Fibroblast of the conjunctiva (primary cell): ENCODE measurements at regions not wholly inside any gene's neighbourhood (a gene's known extent, or its start where the extent isn't known, plus 50 kb on each side); places are given as distances from the start of the nearest gene placed in this dataset.

Source experiments
- DNase-seq: peaks from one replicate; pipeline ENCODE4 v3.0.0-alpha.2; 2010; ENCODE audit warnings: low read depth

DNA sequence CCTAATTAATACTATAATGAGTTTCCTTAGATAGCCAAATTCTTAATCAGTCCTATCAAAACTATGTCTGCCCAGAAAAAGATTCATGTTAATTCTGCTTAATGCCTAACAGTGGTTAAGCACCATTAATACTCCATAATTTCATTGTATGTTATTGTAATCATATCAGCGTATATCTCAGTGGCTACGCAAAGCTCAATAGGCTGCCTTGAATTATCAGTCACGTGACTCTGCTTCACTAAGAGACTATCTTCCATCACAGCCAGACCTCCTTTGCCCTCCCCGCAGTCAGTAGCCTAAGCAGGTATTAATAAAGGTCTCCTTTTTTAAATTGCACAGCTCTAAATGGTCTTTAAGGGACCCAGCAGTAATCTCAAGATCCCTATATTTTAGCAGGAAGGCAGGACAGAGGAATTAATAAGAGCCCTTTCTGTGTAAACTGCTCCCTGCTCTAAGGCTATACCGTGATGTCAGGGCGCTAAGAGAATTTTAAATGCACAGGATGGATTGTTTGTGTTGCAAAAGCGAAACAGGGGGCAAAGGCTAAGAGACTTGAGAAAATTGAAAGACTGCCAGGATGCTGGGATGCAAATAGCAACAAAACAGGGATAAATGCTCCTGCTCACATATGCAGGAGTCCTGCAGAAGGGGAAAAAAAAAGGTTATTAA is 215.6 kb upstream of the POU3F3 start:
- no peak for DNase-seq

DNA sequence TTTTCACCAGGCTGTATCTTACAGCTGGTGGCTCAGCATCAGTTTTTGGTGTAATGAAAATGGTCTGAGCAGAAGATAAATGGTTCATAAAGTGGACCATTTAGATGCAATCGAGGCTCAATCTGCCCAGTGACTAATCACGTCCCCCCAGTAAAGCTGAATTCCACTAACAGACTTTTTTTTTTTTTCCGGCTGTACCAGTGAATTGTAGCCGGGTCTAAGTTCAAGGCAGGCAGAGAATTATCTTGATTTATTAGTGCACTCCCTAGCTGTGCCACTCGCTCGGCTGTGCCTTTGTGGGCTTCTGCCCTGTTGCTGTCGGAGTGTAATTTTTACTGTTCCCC is 215.1 kb upstream of the POU3F3 start:
- DNase-seq = no peak

DNA sequence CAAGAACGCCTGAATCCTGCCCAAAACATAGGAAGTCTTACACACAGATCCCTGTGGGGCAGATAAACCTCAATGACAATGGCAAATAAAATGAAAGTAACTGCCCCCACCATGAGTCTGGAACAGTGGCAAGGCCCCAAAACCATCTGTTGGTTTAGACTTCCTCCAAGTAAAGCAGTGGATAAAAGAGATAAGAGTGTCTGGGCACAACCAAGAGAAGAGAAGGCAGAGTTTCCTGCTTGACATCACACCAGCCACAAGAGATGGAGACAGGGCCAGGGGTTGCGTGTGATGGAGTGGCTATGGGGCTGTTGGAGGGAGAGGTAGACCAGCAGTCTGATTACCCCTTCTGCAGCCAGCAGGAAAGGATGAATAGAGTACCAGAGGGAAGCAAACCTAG is 212.1 kb upstream of the POU3F3 start:
- no peak for DNase-seq

DNA sequence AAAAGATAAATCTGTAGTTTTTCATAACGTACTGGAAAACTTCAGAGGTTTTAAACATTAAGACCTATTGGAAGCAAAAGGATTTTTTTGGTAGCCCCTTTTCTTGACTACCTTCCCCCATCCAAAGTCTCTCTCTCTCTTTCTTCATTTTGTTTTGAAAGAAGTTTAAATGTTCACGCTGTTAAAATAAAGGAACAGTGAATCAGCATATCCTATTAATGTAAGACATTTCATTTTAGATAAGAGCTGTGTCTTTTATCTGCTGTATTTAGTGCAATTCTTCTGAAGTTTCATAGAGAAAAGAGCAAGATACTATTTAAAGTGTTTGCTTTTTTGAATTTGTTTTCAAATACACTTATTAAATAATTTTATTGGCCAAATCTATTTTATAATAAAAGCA is 205.5 kb upstream of the POU3F3 start:
- no peak for DNase-seq

DNA sequence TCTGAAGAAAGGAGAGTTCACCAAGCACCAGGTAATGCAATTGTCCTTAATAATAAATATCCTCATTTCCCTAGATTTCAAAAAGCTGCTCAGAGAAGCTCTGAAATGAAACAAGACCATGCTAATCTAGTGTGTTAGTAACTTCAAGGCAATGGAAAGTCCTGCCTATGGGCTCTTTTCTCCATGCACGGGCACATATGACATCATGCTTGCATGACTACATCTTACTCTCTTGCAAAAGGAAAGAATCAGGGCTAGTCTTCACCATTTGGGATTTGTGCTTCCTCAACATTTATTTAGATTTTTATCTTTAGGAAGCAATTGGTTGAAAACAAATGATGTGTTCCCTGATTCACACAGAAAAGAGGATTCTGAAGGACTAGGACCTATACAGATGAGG is 204.0 kb upstream of the POU3F3 start:
- DNase-seq = no peak

DNA sequence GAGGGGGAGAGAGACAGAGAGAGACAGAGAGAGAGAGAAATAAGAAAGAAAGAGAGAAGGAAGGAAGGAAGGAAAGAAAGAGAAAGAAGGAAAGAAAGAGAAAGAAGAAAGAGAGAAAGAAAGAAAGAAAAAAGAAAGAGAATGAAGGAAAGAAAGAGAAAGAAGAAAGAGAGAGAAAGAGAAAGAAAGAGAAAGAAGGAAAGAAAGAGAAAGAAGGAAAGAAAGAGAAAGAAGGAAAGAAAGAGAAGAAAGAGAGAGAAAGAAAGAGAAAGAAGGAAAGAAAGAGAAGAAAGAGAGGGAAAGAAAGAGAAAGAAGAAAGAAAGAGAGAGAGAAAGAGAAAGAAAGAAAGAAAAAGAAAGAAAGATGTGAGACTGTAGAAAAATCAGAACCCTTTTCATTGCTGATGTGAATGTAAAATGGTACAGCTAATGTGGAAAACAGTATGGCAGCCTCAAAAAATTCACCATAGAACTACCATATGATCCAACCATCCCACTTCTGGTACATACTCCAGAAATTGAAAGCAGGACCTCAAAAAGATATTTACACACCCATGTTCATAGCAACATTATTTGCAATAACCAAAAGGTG is 203.4 kb upstream of the POU3F3 start:
- no peak for DNase-seq

DNA sequence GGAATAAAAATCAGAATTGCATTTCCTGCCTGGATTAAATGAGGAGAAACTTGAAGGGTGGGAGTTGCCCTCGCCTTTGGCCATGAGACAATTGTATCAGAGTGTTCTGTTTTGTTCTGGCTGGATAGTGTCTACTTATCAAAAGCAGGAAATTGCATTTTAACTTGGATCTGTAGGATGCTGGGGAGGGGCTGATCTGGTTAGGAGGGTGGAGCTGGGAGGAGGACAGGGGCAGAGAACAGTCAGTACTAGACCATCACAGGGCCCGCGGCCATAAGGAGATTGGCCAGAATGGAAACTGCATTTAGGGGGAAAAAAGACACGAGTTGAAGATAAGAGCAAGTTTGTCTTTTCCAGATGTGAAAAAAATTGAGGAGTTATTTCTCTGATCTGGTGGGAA is 199.1 kb upstream of the POU3F3 start:
- no peak for DNase-seq

DNA sequence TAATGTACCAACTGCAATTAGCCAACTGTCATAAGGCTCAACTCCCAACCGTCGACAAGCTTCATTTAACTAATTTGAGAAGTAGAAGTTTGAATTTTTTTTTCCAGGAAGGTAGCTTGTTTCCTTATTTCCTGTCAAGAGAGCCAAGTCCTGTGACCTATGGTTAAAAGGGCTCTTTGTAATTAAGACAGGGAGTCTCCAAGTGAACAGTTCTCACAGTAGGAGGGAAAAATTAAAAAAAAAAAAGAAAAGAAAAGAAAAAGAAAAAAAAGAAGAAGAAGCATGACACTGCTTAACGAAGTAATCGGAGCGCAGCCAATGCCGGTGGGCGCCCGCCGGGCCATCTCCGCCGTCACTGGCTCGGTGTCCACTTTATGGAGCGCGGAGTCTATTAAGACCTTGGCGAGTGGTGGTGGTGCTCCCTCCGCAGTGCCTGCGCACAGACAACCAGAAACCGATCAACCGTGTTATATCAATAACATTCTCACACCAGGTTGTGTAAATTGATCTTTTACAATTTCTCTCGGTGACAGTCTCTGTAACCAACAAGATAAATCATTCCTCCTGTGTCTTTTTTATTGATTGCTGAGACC is 197.2 kb upstream of the POU3F3 start:
- no peak for DNase-seq

DNA sequence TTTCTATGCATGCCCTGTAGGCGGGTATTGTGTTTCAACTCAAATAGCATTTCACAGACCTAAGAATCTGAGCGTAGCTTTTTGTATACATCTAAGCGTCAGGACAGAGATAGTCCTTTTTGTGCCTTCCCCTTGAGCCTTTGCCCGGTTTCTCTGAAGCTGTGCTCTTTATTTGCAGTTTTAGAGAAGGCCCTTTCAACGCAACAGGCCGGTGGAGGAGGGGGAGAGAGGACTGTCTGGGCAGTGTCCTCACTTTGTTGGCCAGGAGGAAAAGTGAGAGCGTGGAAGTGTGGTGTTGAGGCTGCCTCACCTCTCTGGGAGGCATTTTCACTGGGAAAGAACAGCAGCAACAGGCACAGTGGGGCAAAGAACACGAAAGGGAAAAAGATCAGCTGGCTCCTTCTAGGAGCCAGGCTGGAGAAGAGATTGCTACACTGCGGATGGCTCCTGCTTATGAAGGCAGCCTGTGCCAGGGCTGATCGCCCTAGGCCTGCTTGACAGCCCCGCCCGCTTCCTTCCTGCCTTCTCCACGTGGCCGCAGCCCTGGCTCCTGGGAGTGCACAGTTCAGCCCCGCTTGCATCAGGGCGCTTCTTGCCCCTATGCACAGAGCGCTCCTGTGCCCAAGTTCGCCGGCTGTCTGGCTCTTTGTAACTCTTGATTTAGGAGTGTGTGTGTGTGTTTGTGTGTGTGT is 195.6 kb upstream of the POU3F3 start:
- DNase-seq = peak; percentile 3

DNA sequence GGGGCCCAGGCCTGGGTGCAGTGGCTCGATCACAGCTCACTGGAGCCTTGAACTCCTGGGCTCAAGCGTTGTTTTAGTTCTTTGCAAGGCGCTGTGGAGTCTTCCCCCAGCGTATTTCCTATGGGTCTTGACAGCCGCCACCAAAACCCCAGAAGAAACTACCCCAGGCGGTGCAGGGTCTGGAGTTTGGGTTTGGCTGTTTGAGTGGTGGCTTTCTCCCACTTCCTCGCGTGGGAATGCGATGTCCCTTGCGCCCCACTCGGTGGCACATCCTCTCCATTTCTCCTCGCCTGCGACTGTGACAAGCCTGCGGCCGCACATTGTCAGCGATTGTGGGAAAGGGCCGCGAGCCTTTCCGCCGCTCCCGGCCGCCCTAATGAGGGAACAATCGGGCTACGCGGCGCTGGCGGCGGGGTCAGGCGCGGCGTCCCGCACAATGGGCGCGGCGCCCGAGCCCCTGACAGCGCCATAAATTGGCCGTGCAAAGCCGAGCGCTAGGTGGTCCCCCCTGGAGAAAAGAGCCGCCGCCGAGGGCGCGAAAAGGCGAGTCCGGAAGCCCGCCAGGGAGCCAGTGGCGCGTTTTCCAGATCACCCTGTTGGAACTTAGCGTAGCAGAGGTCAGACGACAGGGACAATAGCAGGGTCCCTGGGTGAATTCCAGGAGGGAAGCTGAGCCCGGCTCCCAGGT is 194.9 kb upstream of the POU3F3 start:
- no peak for DNase-seq

DNA sequence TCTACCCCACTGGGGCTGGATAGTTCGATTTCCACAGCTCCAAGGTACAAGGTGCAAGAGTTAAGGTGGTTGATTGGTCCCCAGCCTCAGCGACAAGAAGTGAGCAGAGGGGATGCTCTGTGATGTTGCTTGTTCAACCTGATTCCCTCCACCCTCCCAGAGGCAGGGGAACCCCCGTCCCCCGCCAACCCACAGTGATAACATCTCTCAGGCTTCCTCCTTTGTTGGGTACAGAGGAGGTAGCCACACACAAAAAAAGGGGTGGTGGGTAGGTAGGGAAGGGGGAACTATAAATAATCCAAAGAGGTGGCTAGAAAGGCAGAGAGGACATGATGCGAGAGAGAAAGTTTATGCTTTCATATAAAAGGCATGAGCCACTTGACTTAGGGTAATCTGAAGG is 192.9 kb upstream of the POU3F3 start:
- DNase-seq = no peak

DNA sequence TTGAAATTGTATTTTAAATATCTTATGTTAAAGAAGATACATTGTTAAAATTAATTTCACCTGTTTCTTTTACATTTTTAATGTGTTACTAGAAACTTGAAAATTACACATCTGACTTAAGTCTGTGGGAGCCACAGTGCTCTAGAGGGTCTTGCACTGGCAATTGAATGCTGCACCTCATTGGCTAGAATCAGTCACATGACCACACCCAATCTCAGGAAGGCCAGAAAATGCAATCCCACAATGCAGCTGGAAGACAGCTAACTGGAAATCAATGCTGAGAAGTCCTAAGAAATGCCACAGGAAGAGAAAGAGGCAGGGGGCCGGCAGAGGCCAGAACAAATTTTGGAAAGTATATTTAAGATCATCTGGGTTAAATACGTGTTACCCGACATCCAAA is 189.2 kb upstream of the POU3F3 start:
- DNase-seq = no peak

DNA sequence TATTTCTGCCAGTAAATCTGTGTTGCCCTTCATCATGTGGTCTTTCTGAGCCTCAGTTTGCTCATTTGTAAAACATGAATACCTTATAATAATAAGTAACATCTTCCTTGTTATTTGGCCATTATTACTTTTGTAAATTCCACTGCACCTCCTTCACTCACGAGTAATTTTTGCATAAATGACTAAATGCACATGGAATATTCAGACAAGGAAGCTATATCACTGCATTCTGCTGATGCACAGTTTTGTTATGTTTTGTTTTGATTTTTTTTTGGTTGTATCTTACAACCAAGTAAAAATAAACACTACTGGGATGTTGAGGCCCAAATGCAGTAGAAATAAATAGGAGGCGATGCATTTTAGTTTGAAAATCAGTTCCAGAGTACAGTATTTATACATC is 185.3 kb upstream of the POU3F3 start:
- no peak for DNase-seq

DNA sequence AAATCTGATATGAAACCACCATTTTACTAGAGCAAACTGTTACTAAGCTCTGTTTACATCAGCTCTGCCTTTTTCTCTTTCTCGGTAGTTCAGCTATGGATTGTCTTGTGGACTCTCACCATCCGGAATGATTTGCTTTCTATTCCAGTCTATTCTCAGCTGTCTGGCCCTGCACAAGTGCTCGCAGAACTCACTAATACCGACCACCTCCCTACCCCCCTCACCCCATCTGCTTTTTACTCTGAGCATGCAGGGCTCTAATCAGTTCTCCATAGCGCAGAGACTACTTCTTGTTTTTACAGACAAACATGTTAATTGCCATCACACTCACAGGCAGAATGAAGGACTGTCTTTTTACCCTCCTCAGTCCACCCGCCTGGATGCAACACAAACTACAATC is 180.7 kb upstream of the POU3F3 start:
- no peak for DNase-seq

DNA sequence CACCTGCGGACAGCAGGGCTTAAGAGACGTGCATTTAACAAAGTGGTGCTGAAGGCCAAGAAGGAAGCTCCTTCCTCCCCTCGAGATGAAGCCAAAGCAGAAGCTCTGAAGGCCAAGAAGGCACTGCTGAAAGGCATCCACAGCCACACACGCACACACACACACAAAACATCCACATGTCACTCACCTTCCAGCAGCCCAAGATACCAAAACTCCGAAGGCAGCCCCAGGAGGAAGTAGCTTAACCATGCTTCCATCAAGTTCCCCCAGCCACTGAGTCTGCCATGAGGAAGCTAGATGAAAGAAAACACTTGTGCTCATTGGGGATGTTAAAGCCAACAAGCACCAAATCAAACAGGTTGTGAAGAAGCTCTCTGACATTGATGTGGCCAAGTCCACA is 175.7 kb upstream of the POU3F3 start:
- no peak for DNase-seq

DNA sequence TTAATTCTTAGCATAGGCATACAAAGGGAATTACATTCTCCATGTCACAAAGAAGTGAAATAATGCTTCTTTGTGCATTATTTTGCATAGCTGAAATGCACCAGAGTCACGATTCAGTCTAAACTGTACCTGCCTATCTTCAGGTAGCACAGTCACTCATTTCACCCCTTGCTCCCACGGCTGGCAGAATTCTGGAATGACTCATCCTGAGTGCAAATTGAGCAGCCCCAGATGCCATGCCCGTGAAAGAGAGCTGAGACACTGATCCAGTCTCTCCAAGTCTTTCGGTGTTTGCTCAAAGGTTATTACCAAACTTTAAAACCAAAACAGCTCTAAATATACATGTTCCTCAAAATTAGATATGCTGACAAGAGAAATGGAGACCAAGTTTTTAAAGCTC is 168.3 kb upstream of the POU3F3 start:
- DNase-seq = no peak

DNA sequence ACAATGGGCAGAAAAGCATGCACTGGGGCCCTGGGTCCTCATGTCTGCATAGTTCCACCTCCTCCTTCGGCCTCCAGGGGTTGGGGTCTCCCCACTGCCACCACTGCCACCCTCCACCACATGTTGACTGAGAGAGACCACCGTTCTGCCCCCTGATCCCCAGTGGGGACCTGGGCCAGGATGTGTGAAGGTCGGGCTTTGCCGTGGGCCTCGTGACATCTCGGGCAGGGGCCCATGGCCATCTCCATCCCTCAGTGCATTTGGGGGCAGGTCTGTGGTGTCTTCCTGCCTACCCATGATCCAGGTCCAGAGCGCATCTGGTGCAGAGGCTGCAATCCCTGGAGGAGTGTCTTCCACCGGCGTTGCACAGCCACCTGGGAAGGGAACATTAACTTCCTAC is 166.8 kb upstream of the POU3F3 start:
- DNase-seq = no peak

DNA sequence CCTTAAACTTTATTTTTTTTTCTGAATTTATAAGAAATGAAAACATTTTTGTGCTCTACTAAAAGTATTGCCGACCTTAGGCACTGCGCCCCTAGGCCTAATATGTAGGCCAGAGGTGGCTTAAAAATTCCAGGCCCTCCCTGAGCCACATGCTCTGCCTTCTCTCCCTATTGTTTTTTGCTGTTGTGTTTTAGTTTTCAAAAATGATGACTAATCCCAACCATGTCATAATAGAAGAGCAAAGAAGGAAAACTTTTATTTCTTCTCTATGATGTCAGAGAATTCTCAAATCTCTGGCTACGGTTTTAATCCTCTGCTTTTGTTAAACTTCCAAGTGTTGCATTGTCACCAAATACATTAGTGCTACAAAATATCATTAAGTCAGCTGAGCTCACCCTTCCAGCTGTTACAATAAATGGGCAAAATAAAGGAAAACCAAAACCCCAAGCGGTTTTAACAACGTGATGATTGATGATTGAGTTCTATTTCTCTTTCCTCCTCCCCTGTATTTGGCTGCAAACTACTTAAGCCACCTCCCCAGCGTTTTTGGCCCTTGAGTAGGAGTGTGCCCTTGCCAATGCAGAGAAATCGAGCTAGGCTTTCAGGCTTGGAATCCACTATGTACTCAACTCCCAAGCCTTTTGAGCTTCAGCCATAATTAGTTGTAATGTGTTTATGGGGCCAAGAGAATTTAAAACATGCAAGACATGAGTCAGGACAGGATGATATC is 163.5 kb upstream of the POU3F3 start:
- peak; percentile 36 for DNase-seq

DNA sequence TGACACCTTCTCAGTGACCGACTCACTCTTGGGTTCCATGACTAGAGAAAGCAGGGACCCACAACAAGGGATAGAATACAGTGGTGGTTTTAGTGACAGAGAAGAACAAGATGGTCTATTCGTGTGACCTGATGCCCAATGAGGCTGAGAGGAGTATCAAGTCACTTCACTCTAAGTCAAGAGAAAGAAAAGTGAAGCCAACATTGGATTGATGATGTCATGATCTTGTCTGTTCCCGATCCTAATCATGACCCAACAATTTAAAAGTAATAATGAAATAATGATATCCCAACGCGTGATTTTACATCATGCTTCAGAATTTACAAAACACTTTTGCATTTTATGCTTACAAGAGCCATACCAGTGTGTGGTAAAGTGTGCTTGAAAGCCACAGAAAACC is 155.6 kb upstream of the POU3F3 start:
- DNase-seq = no peak

DNA sequence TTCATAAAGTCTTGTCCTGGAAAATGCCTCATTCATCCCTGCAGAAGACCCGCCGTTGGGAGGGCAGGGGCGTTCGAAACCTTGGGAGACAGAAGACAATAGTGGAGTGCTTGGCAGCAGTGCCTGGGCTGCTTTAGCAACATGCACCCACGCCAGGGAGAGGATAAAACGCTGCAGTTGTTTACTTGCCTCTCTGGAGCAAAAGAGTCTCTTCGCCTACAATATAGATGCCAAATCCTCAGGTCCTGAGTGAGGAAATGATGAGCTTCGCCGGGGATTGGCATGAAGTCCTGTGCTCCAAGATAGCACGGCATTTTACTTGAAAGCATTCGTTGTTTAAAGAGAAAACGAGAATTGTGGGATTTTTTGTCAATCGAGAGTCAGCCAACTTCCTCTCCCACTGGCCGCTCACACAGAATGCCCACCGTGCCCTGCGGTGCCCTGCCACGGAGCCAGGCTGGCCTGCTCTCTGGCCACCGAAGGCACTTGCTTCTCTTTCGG is 152.5 kb upstream of the POU3F3 start:
- no peak for DNase-seq

DNA sequence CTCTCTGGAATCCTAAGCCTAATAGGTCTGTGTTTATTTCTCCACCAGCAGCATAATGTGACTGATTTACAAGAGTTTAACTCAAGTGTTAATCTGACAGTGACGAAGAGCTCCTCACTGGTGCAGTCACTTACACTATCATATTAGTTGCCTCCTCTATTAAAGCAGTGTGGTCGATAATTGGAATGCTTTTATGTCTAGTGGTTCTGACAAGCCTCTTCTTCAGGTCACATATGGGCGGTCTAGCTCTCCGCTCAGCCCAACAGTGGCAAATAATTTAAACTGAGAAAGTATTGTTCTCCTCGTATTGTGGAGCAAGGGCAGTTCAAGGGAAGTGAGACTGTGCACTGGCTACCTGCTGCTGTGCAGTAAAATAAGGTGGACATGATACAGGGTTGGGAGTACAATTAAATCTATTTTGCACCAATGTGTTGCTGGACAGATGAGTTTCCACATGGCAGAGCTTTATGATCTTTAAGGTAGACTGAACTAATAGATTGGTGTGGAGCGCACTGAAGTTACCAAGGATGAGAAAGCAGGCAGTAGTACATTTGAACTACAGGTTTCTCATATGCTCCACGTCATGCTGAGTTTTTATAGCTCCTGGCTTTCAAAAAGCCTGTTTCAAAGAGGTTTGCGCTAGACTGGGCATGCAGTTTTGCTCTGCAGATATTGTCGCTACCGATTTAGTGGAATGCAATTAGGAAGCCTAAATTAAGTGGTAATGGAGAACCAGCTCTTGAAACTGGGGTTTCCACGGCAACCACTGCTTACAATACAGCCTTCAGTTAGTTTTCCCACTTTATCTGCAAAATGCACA is 151.7 kb upstream of the POU3F3 start:
- no peak for DNase-seq
